Left ventricle myocardium superior (tissue), 1 donor: ENCODE measurements at regions not wholly inside any gene's neighbourhood (a gene's known extent, or its start where the extent isn't known, plus 50 kb on each side); places are given as distances from the start of the nearest gene placed in this dataset.
A peak's percentile ranks its signal among the peaks of the same experiment; 100 is the strongest.
"Not testable (repeated sequence)": the region's sequence is repeated elsewhere in the genome, so short reads cannot be mapped to it uniquely, and the experiment has no call there.

ENCODE experiments used
- ATAC-seq: fragments of 200-7000 bp; cut with Tn5 transposase; one replicate; pipeline ENCODE4 v1.9.1; 2020; ENCODE audit warnings: mild to moderate bottlenecking, moderate library complexity
- DNase-seq: peaks from one replicate; pipeline ENCODE4 v3.0.0-alpha.2; 2020
- intact Hi-C: fragments of 100-400 bp; cut with micrococcal nuclease; formaldehyde crosslinking; loops from one replicate; pipeline ENCODE4 v1.11.0; 2022
- donor health status: DM: no; HTN: yes; CAD: no; lungs with severe emphysema.

DNA sequence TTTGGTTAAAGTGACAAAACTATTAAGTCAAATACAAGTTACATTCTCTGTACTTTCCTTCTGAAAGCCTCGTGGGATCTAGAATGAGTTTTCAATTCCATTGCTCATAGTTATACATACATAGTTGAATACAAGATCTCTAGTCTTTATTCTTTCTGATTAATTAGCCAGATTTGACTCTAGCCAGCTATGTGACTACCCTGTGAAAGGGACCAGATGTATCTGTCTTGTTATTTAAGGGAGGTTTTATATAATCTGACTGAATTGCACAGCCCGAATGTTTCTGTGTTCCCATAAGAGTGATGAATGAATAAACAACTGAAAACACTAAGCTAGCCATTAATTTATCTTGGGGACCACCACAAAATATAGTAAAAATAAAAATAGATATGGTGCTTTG is 166.7 kb downstream of the TMEM167A start:
- no peak for ATAC-seq
- DNase-seq = no peak
- intact Hi-C loops = no loop called here

DNA sequence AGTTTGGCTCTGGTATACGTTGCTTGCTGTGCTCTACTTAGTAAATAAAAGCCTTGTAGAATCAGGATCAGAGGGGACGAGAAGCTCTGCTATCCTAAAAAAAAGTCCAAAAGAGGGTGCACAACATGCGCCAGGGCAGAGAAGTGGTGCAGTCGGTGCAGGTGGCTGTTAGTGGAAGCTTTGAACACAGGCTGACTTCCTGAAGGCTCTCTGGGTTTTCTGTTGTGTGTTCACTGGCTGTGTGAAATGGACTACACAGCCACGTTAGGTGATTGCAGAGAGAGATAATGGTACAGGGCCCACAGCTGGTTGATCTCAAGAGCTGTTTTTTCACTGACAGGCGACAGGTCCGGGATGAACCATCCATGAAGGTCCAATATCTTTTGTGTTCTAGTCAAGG is 167.4 kb downstream of the TMEM167A start:
- intact Hi-C loops = no loop called here
- no peak for ATAC-seq
- DNase-seq = no peak

DNA sequence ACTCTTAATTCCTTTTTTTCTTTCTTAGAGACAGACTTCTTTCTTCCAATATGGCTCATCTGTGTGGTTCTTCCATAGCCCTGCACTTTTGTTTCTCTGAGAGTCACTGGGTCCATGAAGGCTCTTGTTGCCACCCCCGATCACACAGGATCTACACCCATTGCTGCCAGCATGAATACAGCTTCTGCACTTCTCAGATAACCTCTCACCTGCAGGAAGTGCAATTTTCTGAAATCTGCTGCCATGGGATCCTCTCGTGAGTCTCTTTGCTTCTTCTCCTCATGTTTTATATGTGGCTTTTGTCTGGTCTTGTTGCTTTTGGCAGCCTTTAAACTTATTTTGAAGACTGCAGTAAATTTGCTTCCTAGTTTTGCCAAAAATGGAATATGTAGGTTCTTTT is 171.2 kb downstream of the TMEM167A start:
- intact Hi-C loops = no loop called here
- ATAC-seq = no peak
- no peak for DNase-seq

DNA sequence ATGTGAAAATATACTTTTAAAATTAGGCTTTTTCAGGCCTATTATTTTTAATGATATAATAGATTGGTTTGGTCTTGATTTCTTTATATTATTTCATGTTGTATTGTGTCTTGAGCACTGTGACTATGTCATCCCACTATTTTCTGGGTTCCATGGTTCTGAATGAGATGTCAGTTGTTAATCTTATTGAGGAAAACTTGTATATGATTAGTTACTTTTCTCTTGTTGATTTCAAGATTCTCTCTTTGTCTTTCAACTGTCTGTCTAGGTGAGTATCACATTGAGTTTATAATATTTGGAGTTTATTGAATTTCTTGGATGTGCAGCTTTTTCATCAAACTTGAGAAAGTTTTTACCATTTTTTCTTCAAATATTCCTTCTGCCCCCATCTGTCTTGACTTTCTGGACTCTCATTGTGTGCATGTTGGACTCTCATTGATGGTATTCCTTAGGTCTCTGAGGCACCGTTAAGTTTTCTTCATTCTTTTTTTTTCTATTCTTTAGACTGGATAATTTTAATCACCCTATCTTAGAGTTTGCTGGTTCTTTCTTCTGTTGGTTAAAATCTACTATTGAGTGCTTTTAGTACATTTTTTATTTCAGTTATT is 175.8 kb downstream of the TMEM167A start:
- intact Hi-C loops = no loop called here
- ATAC-seq = no peak
- no peak for DNase-seq

GRCh38 chr5:82894716-82895115 is 182.5 kb downstream of the TMEM167A start:
- DNase-seq (no peak), ATAC-seq (no peak)
- intact Hi-C loops = no loop called here

- DNase-seq (no peak), ATAC-seq (no peak)
- intact Hi-C loops = no loop called here
Measured at GRCh38 chr5:82889088-82889487, 188.1 kb downstream of the TMEM167A start.

GRCh38 chr5:82886911-82887310 is 190.3 kb downstream of the TMEM167A start:
- DNase-seq (no peak), ATAC-seq (peak; percentile 30)
- intact Hi-C loops = no loop called here

DNA sequence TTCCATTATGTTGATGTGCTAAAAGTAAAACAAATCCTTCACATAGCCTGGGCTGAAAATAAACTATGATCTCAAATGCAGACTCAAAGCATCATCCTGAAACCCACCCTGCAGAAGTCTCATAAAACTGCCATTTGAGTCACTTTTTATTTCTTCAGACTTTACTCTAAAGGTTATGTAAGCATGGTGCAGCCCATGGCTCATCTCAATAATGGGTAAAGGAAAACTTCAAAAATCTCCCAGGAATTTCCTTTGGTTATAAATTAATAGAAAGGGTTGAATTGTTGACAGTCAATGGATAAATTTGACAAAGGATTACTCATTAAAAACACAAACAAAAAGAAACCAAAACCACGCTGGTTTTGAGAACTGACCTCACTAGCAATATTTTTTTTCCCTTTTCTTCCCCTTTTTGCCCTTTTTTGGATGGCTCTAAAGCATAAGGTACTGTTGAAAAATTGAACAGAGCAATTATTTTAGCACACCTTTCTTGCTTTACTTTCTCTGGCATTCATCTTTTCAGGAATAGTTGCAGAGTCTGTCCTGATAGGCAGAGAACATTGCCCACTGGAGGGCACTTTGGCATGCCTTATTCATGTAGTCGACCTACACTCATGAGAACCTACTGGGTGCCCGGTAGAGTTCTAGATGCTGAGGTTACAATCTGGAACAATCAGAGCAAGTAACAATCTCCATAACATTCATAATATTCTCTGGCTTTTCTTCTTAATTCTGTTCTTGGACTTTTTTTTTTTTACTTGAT is 191.4 kb downstream of the TMEM167A start:
- intact Hi-C loops = no loop called here
- DNase-seq (no peak), ATAC-seq (no peak)

DNA sequence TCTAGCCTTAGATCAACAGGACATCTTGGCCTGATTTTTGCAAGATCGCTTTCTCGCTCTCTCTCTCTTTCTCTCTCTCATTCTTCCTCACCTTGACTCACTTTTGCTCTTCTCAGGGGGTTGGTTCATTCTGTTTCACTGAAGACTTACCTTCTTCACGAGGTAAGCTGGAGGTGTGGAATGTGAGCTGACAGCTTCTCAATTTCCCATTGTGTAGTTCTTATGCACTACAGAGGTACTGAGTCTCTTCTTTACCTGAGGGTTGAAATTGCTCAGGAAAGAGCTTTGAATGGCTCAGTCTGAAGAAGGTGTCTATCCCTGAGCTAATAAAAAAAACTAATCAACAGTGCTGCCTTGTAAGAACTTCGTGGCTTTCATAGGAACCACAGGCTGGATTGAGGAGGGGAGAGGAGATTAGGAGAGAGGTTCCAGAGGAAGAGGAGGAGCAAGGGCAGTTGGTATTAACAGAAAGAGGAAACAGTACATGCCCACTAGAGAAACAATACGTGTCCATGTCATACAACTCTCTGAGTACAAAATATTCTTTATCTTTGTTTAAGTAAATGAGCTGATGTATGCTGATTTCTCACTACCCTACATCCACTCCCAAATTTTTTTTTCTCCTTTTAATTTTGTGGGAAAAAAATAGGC is 192.2 kb downstream of the TMEM167A start:
- DNase-seq (no peak), ATAC-seq (no peak)
- intact Hi-C loops = no loop called here

DNA sequence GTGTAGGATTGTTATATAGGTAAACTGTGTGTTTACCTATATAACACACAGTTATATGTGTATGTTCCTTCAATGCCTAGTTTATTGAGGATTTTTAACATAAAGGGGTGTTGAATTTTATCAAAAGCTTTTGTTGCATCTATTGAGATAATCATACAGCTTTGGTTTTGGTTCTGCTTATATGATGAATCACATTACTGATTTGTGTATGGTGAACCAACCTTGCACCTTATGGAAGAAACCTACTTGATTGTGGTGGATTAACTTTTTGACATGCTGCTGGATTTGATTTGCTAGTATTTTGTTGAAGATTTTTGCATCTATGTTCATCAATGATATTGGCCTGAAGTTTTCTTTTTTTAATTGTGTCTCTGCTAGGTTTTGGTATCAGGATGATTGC is 194.9 kb downstream of the TMEM167A start:
- no peak for DNase-seq
- no peak for ATAC-seq
- intact Hi-C loops = no loop called here

DNA sequence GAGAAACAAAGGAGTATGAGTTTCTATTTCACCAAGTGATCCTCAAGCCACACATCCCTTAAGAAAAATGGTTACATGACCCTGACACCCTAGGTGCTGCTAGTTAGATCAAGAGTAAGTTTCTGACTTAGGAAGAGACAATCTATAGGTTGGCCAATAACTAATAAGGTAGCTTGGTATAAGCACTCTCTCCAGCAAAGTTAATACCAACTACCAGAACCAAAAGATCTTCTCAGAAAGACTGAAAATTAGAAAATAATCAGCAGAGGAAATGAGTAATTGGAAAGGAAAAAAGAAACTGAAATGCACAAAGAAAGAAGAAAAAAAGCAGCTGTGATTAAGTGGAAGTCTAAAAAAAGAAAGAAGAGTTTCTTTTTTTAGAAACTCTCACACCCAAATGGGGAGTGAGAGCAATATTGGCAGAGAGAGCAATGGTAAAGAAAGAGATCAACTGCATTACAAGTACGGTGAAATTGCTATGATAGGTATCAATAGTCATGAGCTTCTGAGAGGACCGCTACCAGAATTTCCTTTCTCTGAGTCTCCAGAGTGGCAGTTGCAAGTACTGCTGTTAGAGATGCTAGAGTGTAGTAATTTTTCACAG is 195.5 kb downstream of the TMEM167A start:
- no peak for ATAC-seq
- no peak for DNase-seq
- intact Hi-C loops = no loop called here

DNA sequence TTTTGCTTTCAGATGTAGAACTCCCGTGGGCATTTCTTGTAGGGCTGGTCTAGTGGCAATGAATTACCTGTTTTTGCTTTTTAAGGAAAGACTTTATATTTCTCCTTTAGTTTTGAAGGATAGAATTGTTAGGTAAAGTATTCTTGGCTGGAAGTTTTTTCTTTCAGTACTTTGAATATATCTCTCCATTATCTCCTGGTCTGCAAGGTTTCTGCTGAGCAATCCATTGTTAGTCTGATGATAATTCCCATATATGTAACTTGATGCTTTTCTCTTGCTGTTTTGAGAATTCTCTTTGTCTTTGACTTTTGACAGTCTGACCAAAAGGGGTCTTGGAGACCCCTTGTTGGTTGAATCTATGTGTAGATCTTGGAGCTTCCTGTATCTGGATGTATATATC is 198.1 kb downstream of the TMEM167A start:
- intact Hi-C loops = no loop called here
- DNase-seq (no peak), ATAC-seq (no peak)

GRCh38 chr5:82873452-82873851 is 203.7 kb downstream of the TMEM167A start:
- ATAC-seq (no peak), DNase-seq (no peak)
- intact Hi-C loops = no loop called here

GRCh38 chr5:82872321-82873288 is 204.6 kb downstream of the TMEM167A start:
- DNase-seq, intact Hi-C loops, ATAC-seq: not testable (repeated sequence)

GRCh38 chr5:82865625-82866024 is 211.6 kb downstream of the TMEM167A start:
- no peak for ATAC-seq

DNA sequence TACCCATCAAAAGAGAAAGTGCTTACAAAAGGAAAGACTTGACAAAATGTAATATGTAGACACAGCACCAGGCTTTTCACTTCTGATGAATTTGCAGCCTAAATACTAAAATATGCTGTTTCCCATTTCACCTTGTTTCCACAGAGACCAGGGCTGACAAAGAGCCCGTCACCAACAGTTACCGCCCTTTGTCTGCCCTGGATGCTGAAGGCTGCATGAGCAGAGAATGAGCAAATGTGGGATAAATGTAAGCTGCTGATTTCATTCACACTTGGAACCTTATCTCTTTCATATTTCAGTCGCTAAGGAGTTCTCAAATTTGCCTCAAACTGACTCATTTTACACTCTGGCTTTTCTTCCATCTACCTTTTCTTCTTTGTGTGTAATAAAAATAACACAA is 213.9 kb downstream of the TMEM167A start:
- DNase-seq (no peak), ATAC-seq (peak; percentile 20)
- intact Hi-C loops = no loop called here

More at GRCh38 chr5:82865625-82866024, 211.6 kb downstream of the TMEM167A start:
- intact Hi-C loops = no loop called here
- DNase-seq = no peak

GRCh38 chr5:82862711-82863110 is 214.5 kb downstream of the TMEM167A start:
- DNase-seq = no peak
- intact Hi-C loops = no loop called here
- ATAC-seq = no peak

GRCh38 chr5:82862261-82862660 is 214.9 kb downstream of the TMEM167A start:
- DNase-seq (no peak), ATAC-seq (no peak)
- intact Hi-C loops = no loop called here

DNA sequence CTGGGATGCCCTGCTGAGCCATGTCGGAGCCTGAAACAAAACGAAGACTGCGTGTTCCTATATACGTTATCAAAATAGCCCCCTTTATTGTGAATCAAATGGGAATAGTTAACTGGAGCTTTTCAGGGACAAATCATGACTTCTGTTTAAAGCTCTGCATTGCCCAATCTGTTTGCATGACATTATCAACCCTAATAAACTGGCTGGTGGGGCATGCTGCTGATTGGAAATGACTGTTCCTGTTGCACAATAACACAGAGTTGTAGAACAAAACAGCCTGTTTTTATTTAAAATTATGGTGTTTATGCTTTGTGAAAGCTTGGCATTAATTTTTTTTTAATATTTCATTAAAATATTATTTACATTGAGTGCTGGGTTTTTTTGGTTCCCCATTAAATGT is 215.5 kb downstream of the TMEM167A start:
- DNase-seq (no peak), ATAC-seq (peak; percentile 32)
- intact Hi-C loops = no loop called here
